WTC11 (cell line): ENCODE measurements at regions not wholly inside any gene's neighbourhood (a gene's known extent, or its start where the extent isn't known, plus 50 kb on each side); places are given as distances from the start of the nearest gene placed in this dataset.

Source experiments
- ATAC-seq: fragments of 200-7000 bp; cut with Tn5 transposase; 2 replicates; pipeline ENCODE4 v1.10.0; 2021; ENCODE audit warnings: mild to moderate bottlenecking, moderate library complexity
- CTCF ChIA-PET: fragments of 300-600 bp; sonication (Branson Sonifier 250); formaldehyde crosslinking; loops from one replicate; lab custom pipeline; 2021; ENCODE audit warnings: antibody characterized with exemption; lab: Charles Lee
- POLR2A ChIA-PET: fragments of 350-600 bp; sonication (Branson Sonifier 250); formaldehyde crosslinking; loops from one replicate; lab custom pipeline; 2021; ENCODE audit warnings: antibody characterized with exemption; lab: Charles Lee
- DNase-seq: peaks from one replicate; pipeline ENCODE4 v3.0.0; 2021; ENCODE audit warnings: low spot score
- H3K27ac Mint-ChIP-seq: 2 replicates; pipeline ENCODE4 v1.8.0; 2021; ENCODE audit warnings: mixed read lengths
- H3K27me3 Mint-ChIP-seq: 2 replicates; pipeline ENCODE4 v1.8.0; 2021; ENCODE audit warnings: low read depth, mild to moderate bottlenecking, moderate library complexity, mixed read lengths
- H3K36me3 Mint-ChIP-seq: 2 replicates; pipeline ENCODE4 v1.8.0; 2021; ENCODE audit warnings: mixed read lengths
- H3K4me1 Mint-ChIP-seq: 2 replicates; pipeline ENCODE4 v1.8.0; 2022; ENCODE audit warnings: mixed read lengths
- H3K4me3 Mint-ChIP-seq: 2 replicates; pipeline ENCODE4 v1.8.0; 2021; ENCODE audit warnings: mild to moderate bottlenecking, moderate library complexity, mixed read lengths
- H3K9me3 Mint-ChIP-seq: 2 replicates; pipeline ENCODE4 v1.8.0; 2021; ENCODE audit warnings: mixed read lengths
- EMX1 ChIP-seq: fragments of 250-450 bp; sonication (Bioruptor Pico); IDR thresholded peaks from 2 replicates; pipeline ENCODE4 v1.8.0; 2021; ENCODE audit warnings: mild to moderate bottlenecking
- FOXJ3 ChIP-seq: sonication (generic); formaldehyde crosslinking; IDR thresholded peaks from 2 replicates; pipeline ENCODE4 v1.9.0; 2021; ENCODE audit warnings: missing genetic modification reagents, mild to moderate bottlenecking, borderline replicate concordance
- JAZF1 ChIP-seq: fragments of 250-450 bp; sonication (Bioruptor Pico); IDR thresholded peaks from 2 replicates; pipeline ENCODE4 v1.9.0; 2021; ENCODE audit warnings: moderate library complexity, mild to moderate bottlenecking, inconsistent platforms
- KAT7 ChIP-seq: sonication (generic); formaldehyde crosslinking; IDR thresholded peaks from 2 replicates; pipeline ENCODE4 v1.8.1; 2023; ENCODE audit warnings: missing genetic modification reagents, mild to moderate bottlenecking, borderline replicate concordance
- MXD4 ChIP-seq: fragments of 250-450 bp; sonication (Bioruptor Pico); IDR thresholded peaks from 2 replicates; pipeline ENCODE4 v1.8.0; 2021; ENCODE audit warnings: mild to moderate bottlenecking, moderate library complexity, borderline replicate concordance
- NFATC4 ChIP-seq: fragments of 250-450 bp; sonication (Bioruptor Pico); IDR thresholded peaks from 2 replicates; pipeline ENCODE4 v1.9.0; 2021; ENCODE audit warnings: mild to moderate bottlenecking
- NR2C2 ChIP-seq: sonication (generic); formaldehyde crosslinking; IDR thresholded peaks from 2 replicates; pipeline ENCODE4 v1.8.0; 2022; ENCODE audit warnings: mild to moderate bottlenecking, missing genetic modification reagents
- OVOL2 ChIP-seq: fragments of 250-450 bp; sonication (Bioruptor Pico); IDR thresholded peaks from 2 replicates; pipeline ENCODE4 v1.9.0; 2021; ENCODE audit warnings: mild to moderate bottlenecking, borderline replicate concordance
- TP53 ChIP-seq: sonication (generic); formaldehyde crosslinking; IDR thresholded peaks from 2 replicates; pipeline ENCODE4 v1.8.1; 2023; ENCODE audit warnings: mild to moderate bottlenecking, missing genetic modification reagents
- ZBTB21 ChIP-seq: sonication (generic); formaldehyde crosslinking; IDR thresholded peaks from 2 replicates; pipeline ENCODE4 v1.8.1; 2023; ENCODE audit warnings: mild to moderate bottlenecking, missing genetic modification reagents, borderline replicate concordance
- ZNF121 ChIP-seq: sonication (generic); formaldehyde crosslinking; IDR thresholded peaks from 2 replicates; pipeline ENCODE4 v1.8.0; 2023; ENCODE audit warnings: missing genetic modification reagents
- ZNF138 ChIP-seq: sonication (generic); formaldehyde crosslinking; conservative IDR thresholded peaks from 2 replicates; pipeline ENCODE4 v1.8.1; 2022; ENCODE audit warnings: mild to moderate bottlenecking, moderate library complexity, missing genetic modification reagents
- ZNF423 ChIP-seq: fragments of 250-450 bp; sonication (Bioruptor Pico); IDR thresholded peaks from 2 replicates; pipeline ENCODE4 v2.1.2; 2022; ENCODE audit warnings: mild to moderate bottlenecking, moderate library complexity
- TF ChIP-seq, protein P1 (sequence below): fragments of 250-450 bp; sonication (Bioruptor Pico); IDR thresholded peaks from 2 replicates; pipeline ENCODE4 v1.9.0; 2021; ENCODE audit warnings: mild to moderate bottlenecking
- TF ChIP-seq, protein P2 (sequence below): sonication (generic); formaldehyde crosslinking; IDR thresholded peaks from 2 replicates; pipeline ENCODE4 v1.8.0; 2023; ENCODE audit warnings: mild to moderate bottlenecking, missing genetic modification reagents
- TF ChIP-seq, protein P3 (sequence below): sonication (generic); formaldehyde crosslinking; IDR thresholded peaks from 2 replicates; pipeline ENCODE4 v1.8.1; 2023; ENCODE audit warnings: mild to moderate bottlenecking, missing genetic modification reagents, moderate library complexity
- TF ChIP-seq, protein P4 (sequence below): sonication (generic); formaldehyde crosslinking; IDR thresholded peaks from 2 replicates; pipeline ENCODE4 v1.8.1; 2022; ENCODE audit warnings: low read depth, mild to moderate bottlenecking, moderate library complexity, missing genetic modification reagents, borderline replicate concordance
- TF ChIP-seq, protein P5 (sequence below): sonication (generic); formaldehyde crosslinking; conservative IDR thresholded peaks from 2 replicates; pipeline ENCODE4 v1.8.1; 2022; ENCODE audit warnings: mild to moderate bottlenecking, missing genetic modification reagents
- TF ChIP-seq, protein P6 (sequence below): sonication (generic); formaldehyde crosslinking; IDR thresholded peaks from 2 replicates; pipeline ENCODE4 v1.8.1; 2023; ENCODE audit warnings: mild to moderate bottlenecking, missing genetic modification reagents
- TF ChIP-seq, protein P7 (sequence below): sonication (generic); formaldehyde crosslinking; IDR thresholded peaks from 2 replicates; pipeline ENCODE4 v1.8.1; 2023; ENCODE audit warnings: mild to moderate bottlenecking, moderate library complexity, missing genetic modification reagents
- TF ChIP-seq, protein P8 (sequence below): fragments of 250-450 bp; sonication (Bioruptor Pico); conservative IDR thresholded peaks from 2 replicates; pipeline ENCODE4 v1.9.0; 2021; ENCODE audit warnings: mild to moderate bottlenecking

DNA sequence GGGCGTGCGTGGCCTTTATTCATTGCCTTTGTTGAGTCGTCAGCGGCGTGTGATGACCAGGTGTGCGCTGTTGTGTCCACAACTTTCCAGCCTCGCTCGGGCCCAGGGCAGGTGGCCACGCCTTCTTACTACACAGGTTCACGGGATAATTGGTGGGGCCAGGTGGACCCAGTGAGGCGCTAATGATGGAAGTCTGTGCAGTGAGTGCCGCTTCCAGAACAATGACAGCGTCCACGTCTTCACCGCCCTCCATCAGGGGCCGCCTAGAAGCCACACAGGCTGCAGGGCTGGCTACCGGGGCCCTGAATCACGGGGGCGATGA lies 1197.3 kb downstream of the BRD1 start (continued):
- TF ChIP-seq, protein P1, sequence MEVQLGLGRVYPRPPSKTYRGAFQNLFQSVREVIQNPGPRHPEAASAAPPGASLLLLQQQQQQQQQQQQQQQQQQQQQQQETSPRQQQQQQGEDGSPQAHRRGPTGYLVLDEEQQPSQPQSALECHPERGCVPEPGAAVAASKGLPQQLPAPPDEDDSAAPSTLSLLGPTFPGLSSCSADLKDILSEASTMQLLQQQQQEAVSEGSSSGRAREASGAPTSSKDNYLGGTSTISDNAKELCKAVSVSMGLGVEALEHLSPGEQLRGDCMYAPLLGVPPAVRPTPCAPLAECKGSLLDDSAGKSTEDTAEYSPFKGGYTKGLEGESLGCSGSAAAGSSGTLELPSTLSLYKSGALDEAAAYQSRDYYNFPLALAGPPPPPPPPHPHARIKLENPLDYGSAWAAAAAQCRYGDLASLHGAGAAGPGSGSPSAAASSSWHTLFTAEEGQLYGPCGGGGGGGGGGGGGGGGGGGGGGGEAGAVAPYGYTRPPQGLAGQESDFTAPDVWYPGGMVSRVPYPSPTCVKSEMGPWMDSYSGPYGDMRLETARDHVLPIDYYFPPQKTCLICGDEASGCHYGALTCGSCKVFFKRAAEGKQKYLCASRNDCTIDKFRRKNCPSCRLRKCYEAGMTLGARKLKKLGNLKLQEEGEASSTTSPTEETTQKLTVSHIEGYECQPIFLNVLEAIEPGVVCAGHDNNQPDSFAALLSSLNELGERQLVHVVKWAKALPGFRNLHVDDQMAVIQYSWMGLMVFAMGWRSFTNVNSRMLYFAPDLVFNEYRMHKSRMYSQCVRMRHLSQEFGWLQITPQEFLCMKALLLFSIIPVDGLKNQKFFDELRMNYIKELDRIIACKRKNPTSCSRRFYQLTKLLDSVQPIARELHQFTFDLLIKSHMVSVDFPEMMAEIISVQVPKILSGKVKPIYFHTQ (CRISPR knock-in tag) = no peak
- TF ChIP-seq, protein P2, sequence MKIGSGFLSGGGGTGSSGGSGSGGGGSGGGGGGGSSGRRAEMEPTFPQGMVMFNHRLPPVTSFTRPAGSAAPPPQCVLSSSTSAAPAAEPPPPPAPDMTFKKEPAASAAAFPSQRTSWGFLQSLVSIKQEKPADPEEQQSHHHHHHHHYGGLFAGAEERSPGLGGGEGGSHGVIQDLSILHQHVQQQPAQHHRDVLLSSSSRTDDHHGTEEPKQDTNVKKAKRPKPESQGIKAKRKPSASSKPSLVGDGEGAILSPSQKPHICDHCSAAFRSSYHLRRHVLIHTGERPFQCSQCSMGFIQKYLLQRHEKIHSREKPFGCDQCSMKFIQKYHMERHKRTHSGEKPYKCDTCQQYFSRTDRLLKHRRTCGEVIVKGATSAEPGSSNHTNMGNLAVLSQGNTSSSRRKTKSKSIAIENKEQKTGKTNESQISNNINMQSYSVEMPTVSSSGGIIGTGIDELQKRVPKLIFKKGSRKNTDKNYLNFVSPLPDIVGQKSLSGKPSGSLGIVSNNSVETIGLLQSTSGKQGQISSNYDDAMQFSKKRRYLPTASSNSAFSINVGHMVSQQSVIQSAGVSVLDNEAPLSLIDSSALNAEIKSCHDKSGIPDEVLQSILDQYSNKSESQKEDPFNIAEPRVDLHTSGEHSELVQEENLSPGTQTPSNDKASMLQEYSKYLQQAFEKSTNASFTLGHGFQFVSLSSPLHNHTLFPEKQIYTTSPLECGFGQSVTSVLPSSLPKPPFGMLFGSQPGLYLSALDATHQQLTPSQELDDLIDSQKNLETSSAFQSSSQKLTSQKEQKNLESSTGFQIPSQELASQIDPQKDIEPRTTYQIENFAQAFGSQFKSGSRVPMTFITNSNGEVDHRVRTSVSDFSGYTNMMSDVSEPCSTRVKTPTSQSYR (CRISPR knock-in tag) = no peak
- no peak for TF ChIP-seq EMX1 (CRISPR knock-in tag)
- no peak for TF ChIP-seq KAT7
- TF ChIP-seq ZNF121 (CRISPR knock-in tag) = no peak
- TF ChIP-seq, protein P3, sequence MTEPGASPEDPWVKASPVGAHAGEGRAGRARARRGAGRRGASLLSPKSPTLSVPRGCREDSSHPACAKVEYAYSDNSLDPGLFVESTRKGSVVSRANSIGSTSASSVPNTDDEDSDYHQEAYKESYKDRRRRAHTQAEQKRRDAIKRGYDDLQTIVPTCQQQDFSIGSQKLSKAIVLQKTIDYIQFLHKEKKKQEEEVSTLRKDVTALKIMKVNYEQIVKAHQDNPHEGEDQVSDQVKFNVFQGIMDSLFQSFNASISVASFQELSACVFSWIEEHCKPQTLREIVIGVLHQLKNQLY (CRISPR knock-in tag) = no peak
- TF ChIP-seq ZBTB21 = no peak
- no peak for TF ChIP-seq FOXJ3 (CRISPR knock-in tag)
- no peak for TF ChIP-seq NFATC4 (CRISPR knock-in tag)
- no peak for TF ChIP-seq JAZF1 (CRISPR knock-in tag)
- no peak for TF ChIP-seq MXD4 (CRISPR knock-in tag)
- TF ChIP-seq, protein P4, sequence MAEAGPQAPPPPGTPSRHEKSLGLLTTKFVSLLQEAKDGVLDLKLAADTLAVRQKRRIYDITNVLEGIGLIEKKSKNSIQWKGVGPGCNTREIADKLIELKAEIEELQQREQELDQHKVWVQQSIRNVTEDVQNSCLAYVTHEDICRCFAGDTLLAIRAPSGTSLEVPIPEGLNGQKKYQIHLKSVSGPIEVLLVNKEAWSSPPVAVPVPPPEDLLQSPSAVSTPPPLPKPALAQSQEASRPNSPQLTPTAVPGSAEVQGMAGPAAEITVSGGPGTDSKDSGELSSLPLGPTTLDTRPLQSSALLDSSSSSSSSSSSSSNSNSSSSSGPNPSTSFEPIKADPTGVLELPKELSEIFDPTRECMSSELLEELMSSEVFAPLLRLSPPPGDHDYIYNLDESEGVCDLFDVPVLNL (CRISPR knock-in tag) = no peak

DNA sequence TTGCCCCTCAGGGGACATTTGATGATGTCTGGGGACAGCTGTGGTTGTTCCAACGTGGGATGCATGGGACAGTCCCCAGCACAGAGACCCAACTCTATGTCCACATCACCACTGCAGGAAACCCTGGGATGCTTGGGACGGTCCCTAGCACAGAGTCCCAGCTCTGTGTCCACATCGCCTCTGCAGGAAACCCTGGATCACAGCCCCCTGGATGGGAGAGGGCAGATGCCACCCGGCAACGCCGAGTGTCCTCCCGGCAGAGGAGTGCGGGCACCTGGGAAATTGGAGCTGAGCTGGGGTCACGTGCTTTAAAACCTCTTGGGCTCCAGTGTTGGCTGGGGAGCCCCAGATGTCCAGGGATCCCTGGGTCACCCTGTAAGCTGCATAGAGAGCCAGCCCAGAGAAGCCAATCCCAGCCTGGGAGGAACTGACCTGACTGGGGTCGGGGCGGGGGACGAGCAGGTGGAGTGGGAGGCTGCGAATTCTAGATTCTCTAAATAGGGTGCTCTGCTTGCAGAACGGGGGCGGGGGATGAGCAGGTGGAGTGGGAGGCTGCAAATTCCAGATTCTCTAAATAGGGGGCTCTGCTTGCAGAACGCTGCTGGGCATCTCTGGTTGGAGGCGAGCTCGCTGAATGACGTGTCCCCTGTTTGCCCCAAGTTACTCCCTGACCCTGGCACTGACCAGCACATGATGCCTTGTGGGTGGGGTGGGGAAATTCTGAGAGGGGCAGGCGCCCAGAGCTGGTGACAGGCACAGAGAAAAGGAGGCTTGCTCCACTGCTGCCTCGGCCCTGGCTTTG lies 1197.8 kb downstream of the BRD1 start:
- H3K27ac Mint-ChIP-seq = no peak overlapping the region
- ATAC-seq = no peak
- no peaks in the 10 kb centered on the region for H3K36me3 Mint-ChIP-seq
- TF ChIP-seq, protein P5, sequence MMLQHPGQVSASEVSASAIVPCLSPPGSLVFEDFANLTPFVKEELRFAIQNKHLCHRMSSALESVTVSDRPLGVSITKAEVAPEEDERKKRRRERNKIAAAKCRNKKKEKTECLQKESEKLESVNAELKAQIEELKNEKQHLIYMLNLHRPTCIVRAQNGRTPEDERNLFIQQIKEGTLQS = no peak
- TF ChIP-seq, protein P6, sequence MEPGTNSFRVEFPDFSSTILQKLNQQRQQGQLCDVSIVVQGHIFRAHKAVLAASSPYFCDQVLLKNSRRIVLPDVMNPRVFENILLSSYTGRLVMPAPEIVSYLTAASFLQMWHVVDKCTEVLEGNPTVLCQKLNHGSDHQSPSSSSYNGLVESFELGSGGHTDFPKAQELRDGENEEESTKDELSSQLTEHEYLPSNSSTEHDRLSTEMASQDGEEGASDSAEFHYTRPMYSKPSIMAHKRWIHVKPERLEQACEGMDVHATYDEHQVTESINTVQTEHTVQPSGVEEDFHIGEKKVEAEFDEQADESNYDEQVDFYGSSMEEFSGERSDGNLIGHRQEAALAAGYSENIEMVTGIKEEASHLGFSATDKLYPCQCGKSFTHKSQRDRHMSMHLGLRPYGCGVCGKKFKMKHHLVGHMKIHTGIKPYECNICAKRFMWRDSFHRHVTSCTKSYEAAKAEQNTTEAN (CRISPR knock-in tag) = no peak
- no peak for TF ChIP-seq MXD4 (CRISPR knock-in tag)
- no peak for TF ChIP-seq ZNF121 (CRISPR knock-in tag)
- TF ChIP-seq OVOL2 (CRISPR knock-in tag) = no peak
- no peak for TF ChIP-seq TP53 (CRISPR knock-in tag)
- TF ChIP-seq, protein P4 (CRISPR knock-in tag) = no peak
- TF ChIP-seq, protein P7, sequence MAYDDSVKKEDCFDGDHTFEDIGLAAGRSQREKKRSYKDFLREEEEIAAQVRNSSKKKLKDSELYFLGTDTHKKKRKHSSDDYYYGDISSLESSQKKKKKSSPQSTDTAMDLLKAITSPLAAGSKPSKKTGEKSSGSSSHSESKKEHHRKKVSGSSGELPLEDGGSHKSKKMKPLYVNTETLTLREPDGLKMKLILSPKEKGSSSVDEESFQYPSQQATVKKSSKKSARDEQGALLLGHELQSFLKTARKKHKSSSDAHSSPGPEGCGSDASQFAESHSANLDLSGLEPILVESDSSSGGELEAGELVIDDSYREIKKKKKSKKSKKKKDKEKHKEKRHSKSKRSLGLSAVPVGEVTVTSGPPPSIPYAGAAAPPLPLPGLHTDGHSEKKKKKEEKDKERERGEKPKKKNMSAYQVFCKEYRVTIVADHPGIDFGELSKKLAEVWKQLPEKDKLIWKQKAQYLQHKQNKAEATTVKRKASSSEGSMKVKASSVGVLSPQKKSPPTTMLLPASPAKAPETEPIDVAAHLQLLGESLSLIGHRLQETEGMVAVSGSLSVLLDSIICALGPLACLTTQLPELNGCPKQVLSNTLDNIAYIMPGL (CRISPR knock-in tag) = no peak
- no peak for TF ChIP-seq NR2C2 (CRISPR knock-in tag)
- TF ChIP-seq ZNF138 (CRISPR knock-in tag) = no peak
- no peak for TF ChIP-seq ZNF423
- TF ChIP-seq, protein P8, sequence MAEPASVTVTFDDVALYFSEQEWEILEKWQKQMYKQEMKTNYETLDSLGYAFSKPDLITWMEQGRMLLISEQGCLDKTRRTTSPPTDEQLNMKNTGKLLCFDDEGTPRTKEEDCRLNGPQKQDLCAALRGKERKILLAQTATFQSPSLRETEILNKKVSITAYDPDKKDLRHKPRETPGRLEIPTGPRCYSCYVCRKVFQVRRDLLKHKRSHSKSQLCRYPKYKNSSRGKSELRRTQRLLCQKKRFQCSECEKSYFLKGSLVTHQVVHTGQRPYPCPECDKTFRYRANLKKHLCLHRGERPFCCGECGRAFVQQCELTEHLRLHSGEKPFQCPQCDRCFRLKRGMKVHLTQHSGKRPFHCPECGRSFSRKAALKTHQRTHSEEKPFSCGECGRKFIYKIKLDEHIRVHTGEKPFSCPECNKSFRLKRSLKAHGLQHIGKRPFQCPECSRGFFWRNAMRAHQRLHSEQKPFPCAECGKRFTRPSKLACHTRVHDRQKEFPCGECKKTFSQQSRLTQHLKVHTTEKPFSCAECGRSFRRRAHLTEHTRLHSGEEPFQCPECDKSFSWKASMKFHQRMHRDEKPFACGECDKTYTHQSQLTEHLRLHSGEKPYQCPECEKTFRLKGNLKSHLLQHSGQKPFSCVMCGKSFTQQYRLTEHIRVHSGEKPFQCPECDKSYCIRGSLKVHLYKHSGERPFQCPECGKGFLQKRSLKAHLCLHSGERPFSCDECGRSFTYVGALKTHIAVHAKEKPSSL (CRISPR knock-in tag) = no peak

More for the DNA sequence above, 1197.8 kb downstream of the BRD1 start:
- peaks cover 30% of the 10 kb centered on the region for H3K4me1 Mint-ChIP-seq
- no peak for DNase-seq
- ChIA-PET POLR2A (interaction anchor here (1.2 kb wide), 1 partner anchor 145 kb away, joined by 3 read pairs; no protein-coding TSS in a partner anchor), CTCF (interaction anchor here (0.6 to 1.1 kb wide), 3 partner anchors 27 to 74 kb away, joined by 3 read pairs; no protein-coding TSS in a partner anchor)
- H3K4me3 Mint-ChIP-seq = no peak overlapping the region
- H3K9me3 Mint-ChIP-seq = no peaks in the 10 kb centered on the region
- H3K27me3 Mint-ChIP-seq = no peaks in the 10 kb centered on the region
